Stimulated activated naive CD8-positive, alpha-beta T cell treated with anti-CD3 and anti-CD28 coated beads, Interleukin-15, Interleukin-2, amounts not matched to agents 100 U/mL and 50 U/mL, for 24 hours (primary cell): ENCODE measurements at regions not wholly inside any gene's neighbourhood (a gene's known extent, or its start where the extent isn't known, plus 50 kb on each side); places are given as distances from the start of the nearest gene placed in this dataset.
"Not testable (repeated sequence)": the region's sequence is repeated elsewhere in the genome, so short reads cannot be mapped to it uniquely, and the experiment has no call there.

Experiments used
- ATAC-seq: fragments of 150-1000 bp; cut with Tn5 transposase; one replicate; pipeline ENCODE4 v1.10.0; 2021
- DNase-seq: peaks from one replicate; pipeline ENCODE4 v3.0.0; 2021

GRCh38 chr21:8455279-8456128 lies 2065.9 kb upstream of the TPTE start:
- DNase-seq, result not testable (repeated sequence)
- ATAC-seq, result peak; percentile 66

- DNase-seq, result not testable (repeated sequence)
- peak; percentile 89 for ATAC-seq
Measured at GRCh38 chr21:8464403-8465152, 2056.8 kb upstream of the TPTE start.

GRCh38 chr21:8466642-8467041 lies 2054.7 kb upstream of the TPTE start:
- not testable (repeated sequence) for DNase-seq, ATAC-seq
